Neural cell (in vitro differentiated cells): ENCODE measurements at regions not wholly inside any gene's neighbourhood (a gene's known extent, or its start where the extent isn't known, plus 50 kb on each side); places are given as distances from the start of the nearest gene placed in this dataset.

ENCODE experiments used
- H2AFZ ChIP-seq: fragments of 200-600, 300-800 bp; sonication (generic), shearing (Covaris generic); 2 replicates; pipeline ENCODE4 v1.6.0; 2014; ENCODE audit warnings: low read depth, mild to moderate bottlenecking, antibody characterized with exemption, low read length, moderate library complexity
- H3F3A ChIP-seq: fragments of 200-600 bp; shearing (Covaris generic); 2 replicates; pipeline ENCODE4 v1.6.1; 2016; ENCODE audit warnings: mild to moderate bottlenecking, moderate library complexity, mixed read lengths, antibody characterized with exemption, low read length; ENCODE audit not compliant: insufficient read depth, poor library complexity, severe bottlenecking
- H3K27ac ChIP-seq: fragments of 200-600, 300-800 bp; sonication (generic), shearing (Covaris generic); 2 replicates; pipeline ENCODE4 v1.5.1; 2014; ENCODE audit warnings: mild to moderate bottlenecking, low read length, moderate library complexity
- H3K27me3 ChIP-seq: fragments of 300-800, 200-600 bp; sonication (generic), shearing (Covaris generic); 2 replicates; pipeline ENCODE4 v1.6.0; 2014; ENCODE audit warnings: mild to moderate bottlenecking, low read depth, low read length, moderate library complexity; ENCODE audit not compliant: insufficient read depth
- H3K36me3 ChIP-seq: fragments of 300-800, 200-600 bp; sonication (generic), shearing (Covaris generic); 2 replicates; pipeline ENCODE4 v1.5.1; 2014; ENCODE audit warnings: mild to moderate bottlenecking, antibody characterized with exemption, low read length, moderate library complexity; ENCODE audit not compliant: insufficient read depth
- H3K4me2 ChIP-seq: fragments of 300-800, 200-600 bp; sonication (generic), shearing (Covaris generic); 2 replicates; pipeline ENCODE4 v1.6.0; 2014; ENCODE audit warnings: mild to moderate bottlenecking, low read length
- H3K4me3 ChIP-seq: fragments of 300-800, 200-600 bp; sonication (generic), shearing (Covaris generic); 2 replicates; pipeline ENCODE4 v1.5.1; 2014; ENCODE audit warnings: mild to moderate bottlenecking, low read length, moderate library complexity
- H3K79me2 ChIP-seq: fragments of 200-600 bp; shearing (Covaris generic); replicated peaks from 2 replicates; pipeline ENCODE4 v1.6.0; 2014; ENCODE audit warnings: mild to moderate bottlenecking, low read length, moderate library complexity; ENCODE audit not compliant: insufficient read depth
- H3K9ac ChIP-seq: fragments of 300-800, 200-600 bp; sonication (generic), shearing (Covaris generic); 2 replicates; pipeline ENCODE4 v1.6.1; 2016; ENCODE audit warnings: mild to moderate bottlenecking, low read length, mixed read lengths
- H3K9me2 ChIP-seq: fragments of 200-600 bp; shearing (Covaris generic); 2 replicates; pipeline ENCODE4 v1.6.1; 2016; ENCODE audit warnings: mild to moderate bottlenecking, low read length, mixed read lengths; ENCODE audit not compliant: insufficient read depth
- H3K9me3 ChIP-seq: fragments of 200-600, 300-800 bp; sonication (generic), shearing (Covaris generic); 2 replicates; pipeline ENCODE4 v1.6.1; 2016; ENCODE audit warnings: mild to moderate bottlenecking, mixed run types, low read length, moderate library complexity, mixed read lengths
- H4K20me1 ChIP-seq: fragments of 200-600 bp; shearing (Covaris generic); 2 replicates; pipeline ENCODE4 v1.6.1; 2016; ENCODE audit warnings: mild to moderate bottlenecking, mixed run types; ENCODE audit not compliant: insufficient read depth
- EP300 ChIP-seq: fragments of 450-650 bp; conservative IDR thresholded peaks from 2 replicates; pipeline ENCODE4 v1.6.1; 2014; ENCODE audit warnings: antibody characterized with exemption, mild to moderate bottlenecking, moderate library complexity; ENCODE audit not compliant: poor library complexity, severe bottlenecking
- EZH2 ChIP-seq: fragments of 200-600, 300-800 bp; shearing (Covaris generic), sonication (generic); IDR thresholded peaks from 2 replicates; pipeline ENCODE4 v1.6.1; 2014; ENCODE audit warnings: antibody characterized with exemption, low read length, borderline replicate concordance, mild to moderate bottlenecking; ENCODE audit not compliant: insufficient read depth, poor library complexity, severe bottlenecking
- MXI1 ChIP-seq: fragments of 450-650 bp; conservative IDR thresholded peaks from 2 replicates; pipeline ENCODE4 v1.6.1; 2014; ENCODE audit warnings: antibody characterized with exemption, mild to moderate bottlenecking; ENCODE audit not compliant: poor library complexity, severe bottlenecking
- POLR2AphosphoS5 ChIP-seq: IDR thresholded peaks from 2 replicates; pipeline ENCODE4 v1.6.1; 2012
- RAD21 ChIP-seq: fragments of 450-650 bp; conservative IDR thresholded peaks from 2 replicates; pipeline ENCODE4 v1.6.1; 2014; ENCODE audit warnings: antibody characterized with exemption, mild to moderate bottlenecking, moderate library complexity
- SMC3 ChIP-seq: fragments of 450-650 bp; conservative IDR thresholded peaks from 2 replicates; pipeline ENCODE4 v1.6.1; 2014; ENCODE audit warnings: antibody characterized with exemption, mild to moderate bottlenecking, moderate library complexity; ENCODE audit not compliant: poor library complexity
- TAF1 ChIP-seq: IDR thresholded peaks from 2 replicates; pipeline ENCODE4 v1.6.1; 2012; ENCODE audit warnings: low read depth
- TF ChIP-seq, protein P1 (sequence below): fragments of 450-650 bp; IDR thresholded peaks from 2 replicates; pipeline ENCODE4 v1.5.1; 2014; ENCODE audit warnings: antibody characterized with exemption, mild to moderate bottlenecking, moderate library complexity; ENCODE audit not compliant: poor library complexity, severe bottlenecking
- TF ChIP-seq, protein P2 (sequence below): IDR thresholded peaks from 2 replicates; pipeline ENCODE4 v1.6.1; 2012; ENCODE audit warnings: borderline replicate concordance

DNA sequence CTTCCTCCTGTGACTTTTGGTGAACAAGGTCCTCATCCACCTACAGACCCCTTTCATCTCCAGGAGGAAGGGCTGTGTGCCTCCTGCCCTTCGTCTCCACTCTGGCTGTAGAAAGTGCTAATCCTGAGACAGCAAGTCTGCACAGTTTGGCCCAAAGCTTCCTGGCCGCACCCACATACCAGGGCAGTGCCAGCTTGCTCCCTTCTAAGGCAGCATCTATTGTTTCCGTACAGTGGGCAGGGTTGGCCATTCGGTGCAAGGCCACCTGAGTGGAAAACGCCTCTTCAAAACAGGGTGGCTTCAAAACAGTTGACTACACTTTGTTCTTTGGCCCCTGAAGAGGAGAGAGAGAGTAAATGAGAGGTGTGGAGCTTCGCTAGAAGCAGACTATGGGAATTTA lies 134.1 kb upstream of the KLF14 start:
- Histone ChIP-seq H2AFZ (no peak overlapping the region), H3F3A (no peaks in the 10 kb centered on the region), H3K4me3 (no peak overlapping the region), H3K4me2 (no peak overlapping the region), H4K20me1 (no peaks in the 10 kb centered on the region), H3K27me3 (no peaks in the 10 kb centered on the region), H3K9me2 (no peaks in the 10 kb centered on the region), H3K9me3 (no peaks in the 10 kb centered on the region), H3K27ac (no peak overlapping the region), H3K36me3 (no peaks in the 10 kb centered on the region), H3K9ac (no peak overlapping the region), H3K79me2 (no peaks in the 10 kb centered on the region)
- TF ChIP-seq EP300 (no peak), SMC3 (no peak), POLR2AphosphoS5 (no peak), TAF1 (no peak), MXI1 (no peak), RAD21 (no peak)
- TF ChIP-seq, protein P1, sequence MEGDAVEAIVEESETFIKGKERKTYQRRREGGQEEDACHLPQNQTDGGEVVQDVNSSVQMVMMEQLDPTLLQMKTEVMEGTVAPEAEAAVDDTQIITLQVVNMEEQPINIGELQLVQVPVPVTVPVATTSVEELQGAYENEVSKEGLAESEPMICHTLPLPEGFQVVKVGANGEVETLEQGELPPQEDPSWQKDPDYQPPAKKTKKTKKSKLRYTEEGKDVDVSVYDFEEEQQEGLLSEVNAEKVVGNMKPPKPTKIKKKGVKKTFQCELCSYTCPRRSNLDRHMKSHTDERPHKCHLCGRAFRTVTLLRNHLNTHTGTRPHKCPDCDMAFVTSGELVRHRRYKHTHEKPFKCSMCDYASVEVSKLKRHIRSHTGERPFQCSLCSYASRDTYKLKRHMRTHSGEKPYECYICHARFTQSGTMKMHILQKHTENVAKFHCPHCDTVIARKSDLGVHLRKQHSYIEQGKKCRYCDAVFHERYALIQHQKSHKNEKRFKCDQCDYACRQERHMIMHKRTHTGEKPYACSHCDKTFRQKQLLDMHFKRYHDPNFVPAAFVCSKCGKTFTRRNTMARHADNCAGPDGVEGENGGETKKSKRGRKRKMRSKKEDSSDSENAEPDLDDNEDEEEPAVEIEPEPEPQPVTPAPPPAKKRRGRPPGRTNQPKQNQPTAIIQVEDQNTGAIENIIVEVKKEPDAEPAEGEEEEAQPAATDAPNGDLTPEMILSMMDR: no peak
- TF ChIP-seq, protein P2, sequence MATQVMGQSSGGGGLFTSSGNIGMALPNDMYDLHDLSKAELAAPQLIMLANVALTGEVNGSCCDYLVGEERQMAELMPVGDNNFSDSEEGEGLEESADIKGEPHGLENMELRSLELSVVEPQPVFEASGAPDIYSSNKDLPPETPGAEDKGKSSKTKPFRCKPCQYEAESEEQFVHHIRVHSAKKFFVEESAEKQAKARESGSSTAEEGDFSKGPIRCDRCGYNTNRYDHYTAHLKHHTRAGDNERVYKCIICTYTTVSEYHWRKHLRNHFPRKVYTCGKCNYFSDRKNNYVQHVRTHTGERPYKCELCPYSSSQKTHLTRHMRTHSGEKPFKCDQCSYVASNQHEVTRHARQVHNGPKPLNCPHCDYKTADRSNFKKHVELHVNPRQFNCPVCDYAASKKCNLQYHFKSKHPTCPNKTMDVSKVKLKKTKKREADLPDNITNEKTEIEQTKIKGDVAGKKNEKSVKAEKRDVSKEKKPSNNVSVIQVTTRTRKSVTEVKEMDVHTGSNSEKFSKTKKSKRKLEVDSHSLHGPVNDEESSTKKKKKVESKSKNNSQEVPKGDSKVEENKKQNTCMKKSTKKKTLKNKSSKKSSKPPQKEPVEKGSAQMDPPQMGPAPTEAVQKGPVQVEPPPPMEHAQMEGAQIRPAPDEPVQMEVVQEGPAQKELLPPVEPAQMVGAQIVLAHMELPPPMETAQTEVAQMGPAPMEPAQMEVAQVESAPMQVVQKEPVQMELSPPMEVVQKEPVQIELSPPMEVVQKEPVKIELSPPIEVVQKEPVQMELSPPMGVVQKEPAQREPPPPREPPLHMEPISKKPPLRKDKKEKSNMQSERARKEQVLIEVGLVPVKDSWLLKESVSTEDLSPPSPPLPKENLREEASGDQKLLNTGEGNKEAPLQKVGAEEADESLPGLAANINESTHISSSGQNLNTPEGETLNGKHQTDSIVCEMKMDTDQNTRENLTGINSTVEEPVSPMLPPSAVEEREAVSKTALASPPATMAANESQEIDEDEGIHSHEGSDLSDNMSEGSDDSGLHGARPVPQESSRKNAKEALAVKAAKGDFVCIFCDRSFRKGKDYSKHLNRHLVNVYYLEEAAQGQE: no peak

DNA sequence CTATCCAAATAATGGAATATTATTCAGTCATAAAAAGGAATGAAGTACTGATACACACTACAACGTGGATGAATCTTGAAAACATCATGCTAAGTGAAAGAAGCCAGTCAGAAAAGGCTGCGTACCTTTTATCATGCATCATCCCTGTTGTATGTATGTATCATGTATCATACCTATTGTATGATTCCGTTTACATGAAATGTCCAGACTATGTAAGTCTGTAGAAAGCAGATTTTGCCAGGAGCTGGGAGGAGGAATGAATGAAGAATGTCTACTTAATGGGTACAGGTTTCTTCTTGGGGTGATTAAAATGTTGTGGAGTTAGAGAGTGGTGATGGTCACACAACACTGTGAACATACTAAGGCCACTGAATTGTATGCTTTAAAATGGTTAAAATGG lies 135.9 kb upstream of the KLF14 start:
- Histone ChIP-seq H3K9me3 (no peaks in the 10 kb centered on the region), H3K27me3 (no peaks in the 10 kb centered on the region), H3K9ac (no peak overlapping the region), H3K9me2 (no peaks in the 10 kb centered on the region), H3K4me3 (no peak overlapping the region), H3K36me3 (no peaks in the 10 kb centered on the region), H3K4me2 (no peak overlapping the region), H3K79me2 (no peaks in the 10 kb centered on the region), H3K27ac (no peak overlapping the region), H3F3A (no peaks in the 10 kb centered on the region), H4K20me1 (no peaks in the 10 kb centered on the region), H2AFZ (no peak overlapping the region)
- TF ChIP-seq RAD21 (no peak), POLR2AphosphoS5 (no peak), SMC3 (no peak), EP300 (no peak), MXI1 (no peak), EZH2 (no peak)
- TF ChIP-seq, protein P1: no peak
